Panc1 (cell line): ENCODE measurements at regions not wholly inside any gene's neighbourhood (a gene's known extent, or its start where the extent isn't known, plus 50 kb on each side); places are given as distances from the start of the nearest gene placed in this dataset.

Source experiments
- POLR2AphosphoS5 ChIP-seq: IDR thresholded peaks from 2 replicates; pipeline ENCODE4 v1.6.1; 2012; ENCODE audit warnings: mild to moderate bottlenecking, low read depth, low read length, moderate library complexity
- REST ChIP-seq, 2 experiments: IDR thresholded peaks; 2 replicates each; pipeline ENCODE4 v1.6.1; 2011 to 2012; ENCODE audit warnings: low read depth in 2 of 2, control low read depth in 1 of 2, low read length in 1 of 2, mild to moderate bottlenecking in 1 of 2, moderate library complexity in 1 of 2; ENCODE audit not compliant: insufficient read depth in 1 of 2
- SIN3A ChIP-seq: IDR thresholded peaks from 2 replicates; pipeline ENCODE4 v1.6.1; 2012; ENCODE audit warnings: low read depth, mild to moderate bottlenecking, low read length, moderate library complexity, borderline replicate concordance; ENCODE audit not compliant: insufficient read depth
- TCF7L2 ChIP-seq: IDR thresholded peaks from 2 replicates; pipeline ENCODE4 v1.6.1; 2011; ENCODE audit warnings: mild to moderate bottlenecking, low read depth, low read length, inconsistent platforms
- TF ChIP-seq, protein P1 (sequence below): fragments of 450-650 bp; IDR thresholded peaks from 2 replicates; pipeline ENCODE4 v1.5.1; 2017; ENCODE audit warnings: mild to moderate bottlenecking

DNA sequence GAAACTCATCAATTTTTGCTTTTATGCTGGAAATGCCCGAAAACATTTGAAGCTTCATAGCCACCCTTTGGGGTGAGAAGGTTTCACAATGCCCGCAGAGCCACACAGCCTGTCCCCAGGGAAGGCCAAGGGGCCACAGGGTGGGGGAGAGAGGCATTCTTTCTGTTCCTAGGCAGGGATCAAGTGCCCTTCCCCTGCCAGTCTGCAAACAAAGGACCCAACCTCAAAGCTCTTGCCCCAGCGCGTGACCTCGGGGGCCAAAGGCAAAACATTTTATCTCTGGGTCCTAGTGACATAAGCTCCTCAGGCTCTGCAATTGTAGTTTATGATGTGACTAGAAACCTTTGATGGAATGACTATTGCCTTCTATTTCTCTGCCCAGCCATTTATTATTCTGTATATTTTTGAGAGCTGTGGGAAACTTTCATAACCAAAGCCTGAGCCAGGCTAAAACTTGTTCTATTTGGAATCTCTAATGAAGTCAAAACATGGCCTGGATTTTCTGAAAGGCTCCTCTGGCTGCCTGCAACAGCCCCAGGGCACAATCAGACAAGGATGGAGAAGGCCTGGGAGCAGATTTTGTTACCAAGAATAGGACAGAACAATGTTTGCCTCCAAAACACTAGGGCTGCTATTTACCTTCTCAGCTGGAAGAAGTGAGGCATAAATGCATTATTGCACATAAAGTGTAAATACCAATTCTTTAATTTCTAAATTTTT is 137.2 kb upstream of the KCTD1 start:
- TF ChIP-seq SIN3A (no peak), POLR2AphosphoS5 (no peak), TCF7L2 (no peak), REST (IDR thresholded peaks at IDR 0.05; ENCODE audit: insufficient read depth in 1 of 2, low read depth in 2 of 2, low read length in 1 of 2) (no peak)
- TF ChIP-seq, protein P1, sequence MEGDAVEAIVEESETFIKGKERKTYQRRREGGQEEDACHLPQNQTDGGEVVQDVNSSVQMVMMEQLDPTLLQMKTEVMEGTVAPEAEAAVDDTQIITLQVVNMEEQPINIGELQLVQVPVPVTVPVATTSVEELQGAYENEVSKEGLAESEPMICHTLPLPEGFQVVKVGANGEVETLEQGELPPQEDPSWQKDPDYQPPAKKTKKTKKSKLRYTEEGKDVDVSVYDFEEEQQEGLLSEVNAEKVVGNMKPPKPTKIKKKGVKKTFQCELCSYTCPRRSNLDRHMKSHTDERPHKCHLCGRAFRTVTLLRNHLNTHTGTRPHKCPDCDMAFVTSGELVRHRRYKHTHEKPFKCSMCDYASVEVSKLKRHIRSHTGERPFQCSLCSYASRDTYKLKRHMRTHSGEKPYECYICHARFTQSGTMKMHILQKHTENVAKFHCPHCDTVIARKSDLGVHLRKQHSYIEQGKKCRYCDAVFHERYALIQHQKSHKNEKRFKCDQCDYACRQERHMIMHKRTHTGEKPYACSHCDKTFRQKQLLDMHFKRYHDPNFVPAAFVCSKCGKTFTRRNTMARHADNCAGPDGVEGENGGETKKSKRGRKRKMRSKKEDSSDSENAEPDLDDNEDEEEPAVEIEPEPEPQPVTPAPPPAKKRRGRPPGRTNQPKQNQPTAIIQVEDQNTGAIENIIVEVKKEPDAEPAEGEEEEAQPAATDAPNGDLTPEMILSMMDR, result no peak
